ENCODE measurements at regions not wholly inside any gene's neighbourhood (a gene's known extent, or its start where the extent isn't known, plus 50 kb on each side); places are given as distances from the start of the nearest gene placed in this dataset.

GRCh38 chr12:114167431-114167830 is 201.3 kb upstream of the RBM19 start:
- dilution Hi-C loops (cut with MboI; ENCODE audit: extremely low pct_ligation_motif_present, low sequenced_read_pairs) (no loop called here), intact Hi-C loops (cut with micrococcal nuclease) (no loop called here)
- no peak overlapping the region for H3K9ac ChIP-seq (replicated peaks; ENCODE audit: extremely low read depth, insufficient read depth, low read length)
- BruUV-seq (replicated peaks), result no TSS peak
- H3K4me2 ChIP-seq (ENCODE audit: insufficient read depth, low read length), result no peak overlapping the region
- no peaks in the 10 kb centered on the region for H3K36me3 ChIP-seq (ENCODE audit: control insufficient read depth in 2 of 2, extremely low read depth in 1 of 2, insufficient read depth in 2 of 2, low read length in 2 of 2)
- no peak overlapping the region for H3K27ac ChIP-seq (ENCODE audit: insufficient read depth, low read depth, low read length)
- POLR2A ChIA-PET, result no interaction called here
- no peak overlapping the region for H3K4me3 ChIP-seq (replicated peaks in 1 of 3; ENCODE audit: insufficient read depth in 1 of 3, low read depth in 1 of 3, low read length in 3 of 3)
- no peaks in the 10 kb centered on the region for H4K20me1 ChIP-seq (replicated peaks; ENCODE audit: control insufficient read depth, extremely low read depth, insufficient read depth, low read length)
- H3K9me3 ChIP-seq (replicated peaks; ENCODE audit: control insufficient read depth, insufficient read depth, low read length), result peaks cover 15% of the 10 kb centered on the region
- CTCF ChIA-PET, result no interaction called here
- H3K79me2 ChIP-seq (ENCODE audit: control insufficient read depth, insufficient read depth, low read length), result no peaks in the 10 kb centered on the region
- H2AFZ ChIP-seq (ENCODE audit: low read depth, low read length), result no peak overlapping the region
- H3K27me3 ChIP-seq (ENCODE audit: control insufficient read depth in 2 of 2, insufficient read depth in 2 of 2, low read length in 2 of 2), result no peaks in the 10 kb centered on the region
- FAIRE-seq (no peak), DNase-seq (ENCODE audit: low read depth, low spot score) (no peak)
- no peak for TF ChIP-seq FOS (IDR thresholded peaks at IDR 0.05; ENCODE audit: borderline replicate concordance, insufficient read depth, low read length)
- TF ChIP-seq EZH2 (IDR thresholded peaks at IDR 0.05; ENCODE audit: borderline replicate concordance, low read depth, low read length, severe bottlenecking), result no peak
- TF ChIP-seq MAX (IDR thresholded peaks at IDR 0.05; ENCODE audit: insufficient read depth, insufficient read length), result no peak
- no peak for TF ChIP-seq MYC (IDR thresholded peaks at IDR 0.05; ENCODE audit: low read depth, low read length)
- TF ChIP-seq GATA2 (IDR thresholded peaks at IDR 0.05; ENCODE audit: insufficient read depth, insufficient read length, low read depth, low read length), result no peak
- no peaks in the 10 kb centered on the region for H3K4me1 ChIP-seq (ENCODE audit: control insufficient read depth, extremely low read depth, insufficient read depth, low read length)
- H3K9me1 ChIP-seq (replicated peaks; ENCODE audit: control insufficient read depth, extremely low read depth, insufficient read depth, low read length), result no peaks in the 10 kb centered on the region

GRCh38 chr12:114166362-114166761 is 200.2 kb upstream of the RBM19 start:
- H3K4me1 ChIP-seq (ENCODE audit: control insufficient read depth, extremely low read depth, insufficient read depth, low read length), result no peaks in the 10 kb centered on the region
- TF ChIP-seq MAX (IDR thresholded peaks at IDR 0.05; ENCODE audit: insufficient read depth, insufficient read length) (no peak), MYC (IDR thresholded peaks at IDR 0.05; ENCODE audit: low read depth, low read length) (no peak), FOS (IDR thresholded peaks at IDR 0.05; ENCODE audit: borderline replicate concordance, insufficient read depth, low read length) (no peak), EZH2 (IDR thresholded peaks at IDR 0.05; ENCODE audit: borderline replicate concordance, low read depth, low read length, severe bottlenecking) (no peak), CTCF (IDR thresholded peaks at IDR 0.05; ENCODE audit: extremely low read depth in 1 of 2, insufficient read depth in 1 of 2, low read depth in 1 of 2, low read length in 2 of 2) (no peak), POLR2A (IDR thresholded peaks at IDR 0.05; ENCODE audit: low read depth, low read length) (no peak), JUN (IDR thresholded peaks at IDR 0.05; ENCODE audit: borderline replicate concordance, insufficient read depth, insufficient read length, low read depth) (no peak), GATA2 (IDR thresholded peaks at IDR 0.05; ENCODE audit: insufficient read depth, insufficient read length, low read depth, low read length) (no peak), POLR2AphosphoS5 (IDR thresholded peaks at IDR 0.05; ENCODE audit: insufficient read depth, low read depth, low read length) (no peak)
- no peak overlapping the region for H2AFZ ChIP-seq (ENCODE audit: low read depth, low read length)
- FAIRE-seq, result no peak
- peaks cover 12% of the 10 kb centered on the region for H3K9me3 ChIP-seq (replicated peaks; ENCODE audit: control insufficient read depth, insufficient read depth, low read length)
- no peaks in the 10 kb centered on the region for H3K36me3 ChIP-seq (ENCODE audit: control insufficient read depth in 2 of 2, extremely low read depth in 1 of 2, insufficient read depth in 2 of 2, low read length in 2 of 2)
- dilution Hi-C loops (cut with MboI; ENCODE audit: extremely low pct_ligation_motif_present, low sequenced_read_pairs) (no loop called here), intact Hi-C loops (cut with micrococcal nuclease) (no loop called here)
- H3K9ac ChIP-seq (replicated peaks; ENCODE audit: extremely low read depth, insufficient read depth, low read length), result no peak overlapping the region
- H3K9me1 ChIP-seq (replicated peaks; ENCODE audit: control insufficient read depth, extremely low read depth, insufficient read depth, low read length), result no peaks in the 10 kb centered on the region
- no TSS peak for BruUV-seq (replicated peaks)
- no peak for DNase-seq (ENCODE audit: low read depth, low spot score)
- H4K20me1 ChIP-seq (replicated peaks; ENCODE audit: control insufficient read depth, extremely low read depth, insufficient read depth, low read length), result no peaks in the 10 kb centered on the region
- H3K4me2 ChIP-seq (ENCODE audit: insufficient read depth, low read length), result no peak overlapping the region
- H3K79me2 ChIP-seq (ENCODE audit: control insufficient read depth, insufficient read depth, low read length), result no peaks in the 10 kb centered on the region
- no peak overlapping the region for H3K4me3 ChIP-seq (replicated peaks in 1 of 3; ENCODE audit: insufficient read depth in 1 of 3, low read depth in 1 of 3, low read length in 3 of 3)
- ChIA-PET POLR2A (no interaction called here), CTCF (no interaction called here)
- H3K27ac ChIP-seq (ENCODE audit: insufficient read depth, low read depth, low read length), result no peak overlapping the region
- no peaks in the 10 kb centered on the region for H3K27me3 ChIP-seq (ENCODE audit: control insufficient read depth in 2 of 2, insufficient read depth in 2 of 2, low read length in 2 of 2)

Data from endothelial cell of umbilical vein (primary cell).